HUES6 (cell line): ENCODE measurements at regions not wholly inside any gene's neighbourhood (a gene's known extent, or its start where the extent isn't known, plus 50 kb on each side); places are given as distances from the start of the nearest gene placed in this dataset.

ENCODE experiments used
- H3K27ac ChIP-seq: 2 replicates; pipeline ENCODE4 v1.7.0; 2013; ENCODE audit warnings: low read depth, mild to moderate bottlenecking, low read length, inconsistent platforms
- H3K27me3 ChIP-seq: 2 replicates; pipeline ENCODE4 v1.6.1; 2013; ENCODE audit warnings: low read length; ENCODE audit not compliant: control insufficient read depth, insufficient read depth
- H3K36me3 ChIP-seq: 2 replicates; pipeline ENCODE4 v1.6.1; 2013; ENCODE audit warnings: low read length; ENCODE audit not compliant: control insufficient read depth, insufficient read depth
- H3K4me1 ChIP-seq: 2 replicates; pipeline ENCODE4 v1.6.1; 2013; ENCODE audit warnings: low read length; ENCODE audit not compliant: control insufficient read depth, insufficient read depth
- H3K4me3 ChIP-seq: 2 replicates; pipeline ENCODE4 v1.5.1; 2013; ENCODE audit warnings: low read depth, low read length
- H3K9ac ChIP-seq: one replicate; pipeline ENCODE4 v1.6.1; 2013; ENCODE audit warnings: mild to moderate bottlenecking, low read length
- H3K9me3 ChIP-seq: 2 replicates; pipeline ENCODE4 v1.6.1; 2013; ENCODE audit warnings: low read depth, low read length; ENCODE audit not compliant: control insufficient read depth, insufficient read depth

- H3K4me1 ChIP-seq: no peaks in the 10 kb centered on the region
- H3K36me3 ChIP-seq: no peaks in the 10 kb centered on the region
- H3K9ac ChIP-seq: no peak overlapping the region
These were observed 333.9 kb downstream of the METTL15 start for GRCh38 chr11:28442131-28442530.

GRCh38 chr11:28439403-28439802 lies 331.2 kb downstream of the METTL15 start:
- Histone ChIP-seq H3K9ac (no peak overlapping the region), H3K9me3 (no peaks in the 10 kb centered on the region), H3K27ac (no peak overlapping the region), H3K36me3 (no peaks in the 10 kb centered on the region), H3K27me3 (no peaks in the 10 kb centered on the region), H3K4me1 (no peaks in the 10 kb centered on the region), H3K4me3 (no peak overlapping the region)

More at GRCh38 chr11:28442131-28442530, 333.9 kb downstream of the METTL15 start:
- Histone ChIP-seq H3K27me3 (no peaks in the 10 kb centered on the region), H3K9me3 (no peaks in the 10 kb centered on the region), H3K27ac (no peak overlapping the region), H3K4me3 (no peak overlapping the region)

- no peaks in the 10 kb centered on the region for H3K36me3 ChIP-seq
- no peaks in the 10 kb centered on the region for H3K4me1 ChIP-seq
- H3K27ac ChIP-seq: no peak overlapping the region
- H3K9me3 ChIP-seq: no peaks in the 10 kb centered on the region
- no peaks in the 10 kb centered on the region for H3K27me3 ChIP-seq
- no peak overlapping the region for H3K4me3 ChIP-seq
- no peak overlapping the region for H3K9ac ChIP-seq
These were observed 311.9 kb downstream of the METTL15 start for GRCh38 chr11:28420099-28420498.

GRCh38 chr11:28417601-28418323 lies 309.6 kb downstream of the METTL15 start:
- Histone ChIP-seq H3K27ac (no peak overlapping the region), H3K4me1 (no peaks in the 10 kb centered on the region), H3K4me3 (no peak overlapping the region), H3K36me3 (no peaks in the 10 kb centered on the region), H3K9ac (no peak overlapping the region), H3K27me3 (no peaks in the 10 kb centered on the region), H3K9me3 (no peaks in the 10 kb centered on the region)

- Histone ChIP-seq H3K4me3 (no peak overlapping the region), H3K4me1 (no peaks in the 10 kb centered on the region), H3K9ac (no peak overlapping the region), H3K27me3 (no peaks in the 10 kb centered on the region), H3K9me3 (no peaks in the 10 kb centered on the region), H3K36me3 (no peaks in the 10 kb centered on the region), H3K27ac (no peak overlapping the region)
These were observed 303.8 kb downstream of the METTL15 start for GRCh38 chr11:28412029-28412428.

GRCh38 chr11:28401446-28401845 lies 293.3 kb downstream of the METTL15 start:
- Histone ChIP-seq H3K4me1 (no peaks in the 10 kb centered on the region), H3K9me3 (no peaks in the 10 kb centered on the region), H3K4me3 (no peak overlapping the region), H3K36me3 (no peaks in the 10 kb centered on the region), H3K9ac (no peak overlapping the region), H3K27me3 (no peaks in the 10 kb centered on the region), H3K27ac (no peak overlapping the region)

GRCh38 chr11:28400331-28401100 lies 292.3 kb downstream of the METTL15 start:
- no peak overlapping the region for H3K4me3 ChIP-seq
- H3K27me3 ChIP-seq: no peaks in the 10 kb centered on the region
- H3K9me3 ChIP-seq: no peaks in the 10 kb centered on the region
- no peak overlapping the region for H3K27ac ChIP-seq
- H3K4me1 ChIP-seq: no peaks in the 10 kb centered on the region
- H3K36me3 ChIP-seq: no peaks in the 10 kb centered on the region
- H3K9ac ChIP-seq: no peak overlapping the region

GRCh38 chr11:28393348-28393747 lies 285.2 kb downstream of the METTL15 start:
- no peaks in the 10 kb centered on the region for H3K9me3 ChIP-seq
- H3K27me3 ChIP-seq: no peaks in the 10 kb centered on the region

GRCh38 chr11:28384418-28384817 lies 276.2 kb downstream of the METTL15 start:
- Histone ChIP-seq H3K4me3 (no peak overlapping the region), H3K27me3 (no peaks in the 10 kb centered on the region), H3K27ac (no peak overlapping the region), H3K9me3 (peaks cover 11% of the 10 kb centered on the region), H3K36me3 (no peaks in the 10 kb centered on the region), H3K4me1 (no peaks in the 10 kb centered on the region), H3K9ac (no peak overlapping the region)

More at GRCh38 chr11:28393348-28393747, 285.2 kb downstream of the METTL15 start:
- no peaks in the 10 kb centered on the region for H3K36me3 ChIP-seq
- H3K27ac ChIP-seq: no peak overlapping the region
- no peaks in the 10 kb centered on the region for H3K4me1 ChIP-seq
- H3K4me3 ChIP-seq: no peak overlapping the region
- no peak overlapping the region for H3K9ac ChIP-seq

- no peaks in the 10 kb centered on the region for H3K27me3 ChIP-seq
- peaks cover 11% of the 10 kb centered on the region for H3K9me3 ChIP-seq
- H3K9ac ChIP-seq: no peak overlapping the region
- no peak overlapping the region for H3K27ac ChIP-seq
- H3K36me3 ChIP-seq: no peaks in the 10 kb centered on the region
- H3K4me1 ChIP-seq: no peaks in the 10 kb centered on the region
- no peak overlapping the region for H3K4me3 ChIP-seq
These were observed 275.3 kb downstream of the METTL15 start for GRCh38 chr11:28383456-28383855.
